Stimulated activated naive CD4-positive, alpha-beta T cell (primary cell): ENCODE measurements at regions not wholly inside any gene's neighbourhood (a gene's known extent, or its start where the extent isn't known, plus 50 kb on each side); places are given as distances from the start of the nearest gene placed in this dataset.
A peak's percentile ranks its signal among the peaks of the same experiment; 100 is the strongest.
"Not testable (repeated sequence)": the region's sequence is repeated elsewhere in the genome, so short reads cannot be mapped to it uniquely, and the experiment has no call there.

ENCODE experiments used
- DNase-seq, 6 experiments: peaks; one replicate each; lab custom pipeline; 2025; lab: John Stamatoyannopoulos, UW

GRCh38 chr7:128561116-128561722 is 84.7 kb downstream of the METTL2B start:
- DNase-seq: not testable (repeated sequence)

GRCh38 chr7:128562795-128563194 is 86.2 kb downstream of the METTL2B start:
- DNase-seq: not testable (repeated sequence)

GRCh38 chr7:128564123-128564700 is 87.7 kb downstream of the METTL2B start:
- DNase-seq: not testable (repeated sequence)

GRCh38 chr7:128564932-128565864 is 88.7 kb downstream of the METTL2B start:
- DNase-seq: not testable (repeated sequence)

DNA sequence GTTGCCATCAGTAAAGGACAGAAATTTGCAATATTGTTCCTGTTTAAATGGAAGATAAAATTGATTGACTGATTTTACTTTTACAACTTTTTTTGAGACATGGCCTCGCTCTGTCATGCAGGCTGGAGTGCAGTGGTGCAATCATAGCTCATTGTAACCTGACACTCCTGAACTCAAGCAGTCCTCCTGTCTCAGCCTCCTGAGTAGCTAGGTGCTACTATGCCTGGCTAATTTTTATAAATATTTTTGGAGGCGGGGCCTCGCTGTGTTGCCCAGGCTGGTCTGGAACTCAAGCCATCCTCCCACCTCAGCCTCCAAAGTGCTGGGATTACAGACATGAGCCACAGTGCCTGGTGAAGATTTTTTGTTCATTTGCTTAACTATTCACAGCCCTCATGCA is 96.8 kb upstream of the GARIN1A start:
- DNase-seq: not testable (repeated sequence)

DNA sequence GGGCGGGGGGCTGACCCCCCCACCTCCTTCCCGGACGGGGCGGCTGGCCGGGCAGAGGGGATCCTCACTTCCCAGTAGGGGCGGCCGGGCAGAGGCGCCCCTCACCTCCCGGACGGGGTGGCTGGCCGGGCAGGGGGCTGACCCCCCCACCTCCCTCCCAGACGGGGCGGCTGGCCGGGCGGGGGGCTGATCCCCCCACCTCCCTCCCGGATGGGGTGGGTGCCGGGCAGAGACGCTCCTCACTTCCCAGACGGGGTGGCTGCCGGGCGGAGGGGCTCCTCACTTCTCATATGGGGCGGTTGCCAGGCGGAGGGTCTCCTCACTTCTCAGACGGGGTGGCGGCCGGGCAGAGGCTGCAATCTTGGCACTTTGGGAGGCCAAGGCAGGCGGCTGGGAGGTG is 95.1 kb upstream of the GARIN1A start:
- DNase-seq: not testable (repeated sequence)

DNA sequence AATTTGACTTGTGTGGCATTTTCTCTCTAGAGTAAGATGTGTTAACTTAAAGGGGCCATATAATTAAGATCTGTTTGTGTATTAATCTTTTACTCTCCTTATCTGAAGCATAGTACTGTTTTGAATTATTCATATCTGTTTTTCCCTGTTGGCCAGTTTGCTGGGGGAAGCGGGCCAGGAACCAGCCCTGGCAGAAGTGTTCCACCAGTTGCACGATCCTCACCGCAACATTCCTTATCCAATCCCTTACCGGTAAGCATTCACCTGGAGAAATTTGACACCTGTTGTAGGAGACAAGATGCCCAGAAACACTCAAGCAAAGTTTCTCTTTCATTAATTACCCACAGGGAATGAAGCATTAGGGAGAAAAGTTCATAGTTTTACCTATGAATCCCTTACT is 92.2 kb upstream of the GARIN1A start:
- not testable (repeated sequence) for DNase-seq

GRCh38 chr7:128581100-128581499 is 91.0 kb upstream of the GARIN1A start:
- not testable (repeated sequence) for DNase-seq

GRCh38 chr7:128581825-128582561 is 90.1 kb upstream of the GARIN1A start:
- DNase-seq: not testable (repeated sequence)

DNA sequence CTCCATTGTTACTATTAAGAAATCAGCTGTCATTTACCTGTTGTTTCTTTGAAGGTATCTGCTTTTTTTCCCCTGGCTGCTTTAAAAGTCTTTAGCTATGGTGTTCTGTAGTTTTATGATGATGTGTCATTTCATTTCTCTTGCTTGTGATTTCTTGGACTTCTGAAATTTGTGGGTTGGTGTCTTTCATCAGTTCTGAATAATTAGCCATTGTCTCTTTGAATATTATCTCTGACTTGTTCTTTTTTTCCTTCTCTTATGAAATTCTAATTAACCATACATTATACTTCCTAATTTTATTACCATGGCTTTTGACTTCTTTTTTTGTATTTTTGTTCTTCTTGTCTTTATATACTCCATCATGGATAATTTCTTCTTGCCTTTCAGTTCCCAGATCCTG is 85.4 kb upstream of the GARIN1A start:
- not testable (repeated sequence) for DNase-seq

DNA sequence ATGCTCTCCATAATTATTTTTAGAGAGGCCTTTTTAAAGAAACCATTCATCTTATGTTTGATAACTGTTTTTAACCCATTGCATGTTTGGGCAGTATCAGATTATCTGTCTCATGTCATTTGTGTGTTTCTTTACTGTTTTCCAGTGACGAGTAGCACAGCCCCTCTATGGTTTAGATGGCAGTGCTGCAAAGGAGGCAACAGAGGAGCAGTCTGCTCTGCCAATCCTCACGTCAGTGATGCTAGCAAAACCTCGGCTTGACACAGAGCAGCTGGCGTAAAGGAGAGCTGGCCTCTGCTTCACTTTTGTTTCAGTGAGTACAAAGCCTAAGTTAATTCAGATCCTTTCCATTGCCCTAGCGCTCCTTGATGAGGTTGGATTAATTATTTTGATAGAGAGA is 80.4 kb upstream of the GARIN1A start:
- DNase-seq: no peak

GRCh38 chr7:128592209-128592608 is 79.9 kb upstream of the GARIN1A start:
- DNase-seq: not testable (repeated sequence)

DNA sequence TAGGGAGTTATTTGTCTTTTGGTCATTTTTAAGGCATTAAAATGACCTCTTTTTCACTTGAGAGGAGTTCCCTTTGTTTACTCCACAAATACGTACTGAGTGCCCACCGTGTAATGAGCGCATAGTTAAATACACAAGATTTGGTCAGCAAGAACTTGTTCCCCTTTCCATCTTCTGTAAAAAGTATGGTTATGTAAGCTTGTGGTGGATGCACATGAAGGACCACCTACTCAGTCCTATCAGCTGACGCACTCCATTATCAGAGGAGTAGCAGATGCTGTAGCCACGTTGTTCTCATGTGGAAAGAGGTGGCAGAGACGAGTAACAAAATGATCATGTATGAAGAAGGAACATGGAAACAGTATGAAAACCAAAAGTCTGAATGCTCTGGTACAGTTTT is 78.0 kb upstream of the GARIN1A start:
- DNase-seq: not testable (repeated sequence)

- not testable (repeated sequence) for DNase-seq
These were observed 75.6 kb upstream of the GARIN1A start for GRCh38 chr7:128596336-128597128.

- DNase-seq: not testable (repeated sequence)
These were observed 73.1 kb upstream of the GARIN1A start for GRCh38 chr7:128598946-128599345.

- peak in 5 of 6 experiments; percentile 2 to 63 (median 32) for DNase-seq
These were observed 63.2 kb upstream of the GARIN1A start for GRCh38 chr7:128608678-128609421.

- not testable (repeated sequence) for DNase-seq
These were observed 58.7 kb upstream of the GARIN1A start for GRCh38 chr7:128613366-128613765.

DNA sequence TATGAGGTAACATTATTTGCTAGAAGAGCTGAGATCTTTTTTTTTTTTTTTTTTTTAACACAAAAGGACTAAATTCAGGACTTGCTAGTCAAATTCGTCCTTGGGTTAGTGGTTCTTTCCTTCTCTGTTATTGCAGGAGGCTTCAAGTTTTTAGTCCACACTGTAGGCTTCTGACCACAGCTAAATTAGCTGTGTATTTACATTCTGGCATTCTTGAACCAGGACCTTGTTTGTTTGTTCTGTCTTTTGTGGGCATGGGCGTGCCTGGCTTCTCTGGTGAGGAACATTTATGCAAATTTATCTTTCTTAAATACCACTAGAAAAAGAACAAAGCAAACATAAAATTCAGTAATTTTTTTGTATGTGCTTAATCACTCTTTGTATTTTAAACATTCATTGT is 57.3 kb upstream of the GARIN1A start:
- not testable (repeated sequence) for DNase-seq

GRCh38 chr7:128616799-128617198 is 55.3 kb upstream of the GARIN1A start:
- DNase-seq: not testable (repeated sequence)
